OCI-LY3 (cell line): ENCODE measurements at regions not wholly inside any gene's neighbourhood (a gene's known extent, or its start where the extent isn't known, plus 50 kb on each side); places are given as distances from the start of the nearest gene placed in this dataset.
"Not testable (repeated sequence)": the region's sequence is repeated elsewhere in the genome, so short reads cannot be mapped to it uniquely, and the experiment has no call there.

Experiments used
- H2AFZ ChIP-seq: fragments of 200-600, 300-600 bp; shearing (Covaris generic); 2 replicates; pipeline ENCODE4 v1.6.0; 2014; ENCODE audit warnings: antibody characterized with exemption, low read depth, low read length
- H3K27ac ChIP-seq: fragments of 200-600, 300-600 bp; sonication (generic); 2 replicates; pipeline ENCODE4 v1.5.1; 2014; ENCODE audit warnings: mild to moderate bottlenecking, low read length, moderate library complexity, mixed read lengths
- H3K27me3 ChIP-seq: fragments of 200-600, 300-600 bp; sonication (generic); 2 replicates; pipeline ENCODE4 v1.6.1; 2014; ENCODE audit warnings: low read depth, low read length, mixed read lengths
- H3K36me3 ChIP-seq: fragments of 200-600, 300-600 bp; sonication (generic); replicated peaks from 2 replicates; pipeline ENCODE3; 2014; ENCODE audit warnings: low read depth, low read length, mixed read lengths
- H3K4me1 ChIP-seq: fragments of 300-600, 200-600 bp; sonication (generic); 2 replicates; pipeline ENCODE4 v1.6.1; 2014; ENCODE audit warnings: low read length, mixed read lengths
- H3K4me2 ChIP-seq: fragments of 200-600, 300-600 bp; sonication (generic); 2 replicates; pipeline ENCODE4 v1.6.1; 2014; ENCODE audit warnings: low read length, mixed read lengths
- H3K4me3 ChIP-seq: fragments of 300-600, 200-600 bp; sonication (generic); 2 replicates; pipeline ENCODE4 v1.5.1; 2014; ENCODE audit warnings: antibody characterized with exemption, mild to moderate bottlenecking, low read length, moderate library complexity
- H3K79me2 ChIP-seq: fragments of 300-600, 200-600 bp; shearing (Covaris generic); 2 replicates; pipeline ENCODE4 v1.6.1; 2014; ENCODE audit warnings: mild to moderate bottlenecking, low read length, mixed read lengths
- H3K9ac ChIP-seq: fragments of 300-600, 200-600 bp; shearing (Covaris generic); 2 replicates; pipeline ENCODE4 v1.6.0; 2014; ENCODE audit warnings: mild to moderate bottlenecking, low read length, moderate library complexity
- H3K9me3 ChIP-seq: fragments of 200-600, 300-600 bp; shearing (Covaris generic); 2 replicates; pipeline ENCODE4 v1.6.1; 2014; ENCODE audit warnings: low read length, mixed read lengths; ENCODE audit not compliant: insufficient read depth
- H4K20me1 ChIP-seq: fragments of 200-600, 300-600 bp; sonication (generic); 2 replicates; pipeline ENCODE4 v1.6.1; 2016; ENCODE audit warnings: low read length, mixed read lengths; ENCODE audit not compliant: insufficient read depth
- CTCF ChIP-seq: fragments of 200-600, 300-600 bp; sonication (generic); IDR thresholded peaks from 2 replicates; pipeline ENCODE4 v1.5.1; 2014; ENCODE audit warnings: antibody characterized with exemption, low read length, low read depth
- EZH2phosphoT487 ChIP-seq: fragments of 200-600 bp; shearing (Covaris generic); IDR thresholded peaks from 2 replicates; pipeline ENCODE4 v1.6.1; 2018; ENCODE audit warnings: antibody characterized with exemption, mixed run types, low read depth

DNA sequence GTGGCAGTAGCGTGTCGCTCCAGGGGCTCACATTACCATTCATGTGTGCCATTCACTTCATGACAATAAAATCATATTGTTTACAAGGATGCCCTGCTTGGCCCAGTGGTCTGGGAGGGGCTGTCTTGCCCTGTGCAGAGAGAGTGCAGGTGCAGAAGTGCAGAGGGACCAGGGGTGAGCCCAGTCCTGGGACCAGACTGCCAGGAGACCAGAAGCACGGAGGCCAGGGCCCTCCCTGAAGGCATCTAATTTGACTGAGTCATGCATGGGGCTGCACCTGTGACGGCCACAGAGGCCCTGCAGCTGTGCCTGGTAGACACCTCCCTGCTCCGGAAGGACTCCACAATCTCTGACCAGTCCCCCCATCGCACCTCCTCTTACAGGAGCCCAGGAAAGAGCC is 164.4 kb upstream of the FOXD4L5 start:
- Histone ChIP-seq H3K4me1 (no peaks in the 10 kb centered on the region), H4K20me1 (no peaks in the 10 kb centered on the region), H3K36me3 (no peaks in the 10 kb centered on the region), H3K4me2 (no peak overlapping the region), H3K27ac (no peak overlapping the region), H3K9ac (no peak overlapping the region), H2AFZ (no peak overlapping the region), H3K79me2 (no peaks in the 10 kb centered on the region), H3K27me3 (no peaks in the 10 kb centered on the region), H3K9me3 (no peaks in the 10 kb centered on the region), H3K4me3 (no peak overlapping the region)
- TF ChIP-seq CTCF, result no peak
- no peak for TF ChIP-seq EZH2phosphoT487

DNA sequence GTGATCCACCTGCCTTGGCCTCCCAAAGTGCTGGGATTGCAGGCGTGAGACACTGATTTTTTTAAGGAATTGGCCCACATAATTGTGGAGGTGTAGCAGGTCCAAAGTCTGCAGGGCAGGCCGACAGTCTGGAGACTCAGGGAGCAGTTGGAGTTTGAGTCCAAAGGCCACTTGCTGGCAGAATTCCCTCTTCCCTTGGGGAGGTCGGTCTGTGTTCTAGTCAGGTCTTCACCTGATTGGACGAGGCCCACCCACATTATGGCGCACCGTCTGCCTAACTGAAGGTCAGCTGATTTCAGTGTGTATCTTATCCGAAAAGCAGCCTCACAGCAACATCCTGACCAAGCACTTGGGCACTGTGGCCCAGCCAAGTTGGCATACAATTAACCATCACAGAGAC is 162.1 kb upstream of the FOXD4L5 start:
- not testable (repeated sequence) for H3K27me3 ChIP-seq, H3K27ac ChIP-seq, H3K36me3 ChIP-seq, H3K9me3 ChIP-seq, H2AFZ ChIP-seq, H3K4me3 ChIP-seq, H3K79me2 ChIP-seq, H4K20me1 ChIP-seq, H3K9ac ChIP-seq, H3K4me2 ChIP-seq, H3K4me1 ChIP-seq

- not testable (repeated sequence) for H3K27ac ChIP-seq, H3K36me3 ChIP-seq, H3K27me3 ChIP-seq, H4K20me1 ChIP-seq, H3K79me2 ChIP-seq, H3K4me3 ChIP-seq, H2AFZ ChIP-seq, H3K9me3 ChIP-seq, H3K4me2 ChIP-seq, H3K9ac ChIP-seq, H3K4me1 ChIP-seq
Measured at GRCh38 chr9:65445991-65446390, 161.0 kb upstream of the FOXD4L5 start.

- Histone ChIP-seq H3K36me3 (no peaks in the 10 kb centered on the region), H3K9ac (no peak overlapping the region), H3K27me3 (no peaks in the 10 kb centered on the region), H3K4me1 (no peaks in the 10 kb centered on the region), H3K9me3 (no peaks in the 10 kb centered on the region), H3K4me2 (no peak overlapping the region), H3K27ac (no peak overlapping the region), H4K20me1 (no peaks in the 10 kb centered on the region), H3K4me3 (no peak overlapping the region), H3K79me2 (no peaks in the 10 kb centered on the region), H2AFZ (no peak overlapping the region)
- TF ChIP-seq CTCF (no peak), EZH2phosphoT487 (no peak)
Measured at GRCh38 chr9:65444943-65445342, 159.9 kb upstream of the FOXD4L5 start.

GRCh38 chr9:65442116-65442515 is 157.1 kb upstream of the FOXD4L5 start:
- not testable (repeated sequence) for H3K4me1 ChIP-seq, H2AFZ ChIP-seq, H3K79me2 ChIP-seq, H3K27ac ChIP-seq, H3K36me3 ChIP-seq, H3K4me2 ChIP-seq, H3K9me3 ChIP-seq, H3K27me3 ChIP-seq, H4K20me1 ChIP-seq, H3K9ac ChIP-seq, H3K4me3 ChIP-seq

DNA sequence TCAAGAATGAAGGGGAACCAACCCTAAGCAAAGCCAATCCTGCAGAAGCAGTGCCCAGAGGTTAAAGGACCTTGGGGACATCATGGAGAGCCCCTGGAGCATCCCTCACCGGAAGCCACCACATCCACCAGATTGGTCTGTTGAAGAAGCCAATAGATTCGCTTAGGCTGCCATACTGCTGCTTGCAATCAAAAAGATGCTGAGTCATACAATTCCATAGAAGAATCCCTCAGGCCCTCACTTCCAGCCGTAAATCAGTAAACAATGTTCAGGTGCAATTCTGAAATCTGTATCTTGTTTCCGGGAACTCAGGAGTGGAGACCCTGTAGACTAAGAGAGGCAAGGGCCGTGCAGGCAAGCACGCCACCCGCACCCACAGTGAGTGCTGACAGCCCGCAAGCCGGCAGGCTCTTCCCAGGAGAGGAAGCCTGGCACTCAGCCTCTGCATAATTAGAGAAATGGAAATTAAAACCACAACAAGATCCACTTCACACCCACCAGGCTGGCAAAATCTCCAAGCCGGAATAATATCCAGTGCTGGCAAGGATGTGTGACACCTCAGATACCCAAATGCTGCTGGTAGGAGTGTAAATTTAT is 156.4 kb upstream of the FOXD4L5 start:
- H2AFZ ChIP-seq, H3K27ac ChIP-seq, H3K4me2 ChIP-seq, H3K9me3 ChIP-seq, H3K4me1 ChIP-seq, H4K20me1 ChIP-seq, H3K9ac ChIP-seq, H3K4me3 ChIP-seq, H3K79me2 ChIP-seq, H3K27me3 ChIP-seq, H3K36me3 ChIP-seq: not testable (repeated sequence)
